Transverse colon (tissue), 4 donors: ENCODE measurements at regions not wholly inside any gene's neighbourhood (a gene's known extent, or its start where the extent isn't known, plus 50 kb on each side); places are given as distances from the start of the nearest gene placed in this dataset.

ENCODE experiments used
- DNase-seq: peaks from one replicate; pipeline ENCODE4 v3.0.0-alpha.2; 2019
- H3K27ac ChIP-seq, 4 donors: fragments of 200-600 bp; sonication (generic); 2 replicates each; pipeline ENCODE4 v1.5.1; 2016 to 2018; ENCODE audit warnings: inconsistent platforms in 4 of 4
- H3K27me3 ChIP-seq: fragments of 200-600 bp; sonication (generic); 2 replicates; pipeline ENCODE4 v1.5.1; 2017; ENCODE audit warnings: inconsistent platforms
- H3K36me3 ChIP-seq, 4 donors: fragments of 200-600 bp; sonication (generic); 2 replicates each; pipeline ENCODE4 v1.5.1; 2017 to 2019; ENCODE audit warnings: inconsistent platforms in 4 of 4
- H3K4me1 ChIP-seq, 4 donors: fragments of 200-600 bp; sonication (generic); 2 replicates each; pipeline ENCODE4 v1.5.1; 2017 to 2020; ENCODE audit warnings: inconsistent platforms in 4 of 4
- H3K4me3 ChIP-seq, 4 donors: fragments of 200-600 bp; sonication (generic); 1 replicate in 1 of 4; 2 replicates in 3 of 4; pipeline versions ENCODE4 v1.5.1 to v1.6.1; 2017 to 2019; ENCODE audit warnings: inconsistent platforms in 4 of 4
- H3K9me3 ChIP-seq, 2 donors: fragments of 200-600 bp; sonication (generic); 2 replicates each; pipeline ENCODE4 v1.5.1; 2017 to 2019; ENCODE audit warnings: inconsistent platforms in 2 of 2
- CTCF ChIP-seq, 5 experiments: fragments of 200-600 bp in 3 of 5; fragments of 450-650 bp in 2 of 5; sonication (generic) in 3 of 5; IDR thresholded peaks; 1 replicate in 2 of 5; 2 replicates in 3 of 5; pipeline ENCODE4 v1.5.1; 2016 to 2017; ENCODE audit warnings: antibody characterized with exemption in 5 of 5, inconsistent platforms in 3 of 5, mild to moderate bottlenecking in 2 of 5, moderate library complexity in 1 of 5
- EP300 ChIP-seq: sonication (generic); formaldehyde crosslinking; IDR thresholded peaks from one replicate; pipeline ENCODE4 v1.6.1; 2017; ENCODE audit warnings: antibody characterized with exemption, low read depth
- POLR2A ChIP-seq: fragments of 450-650 bp; IDR thresholded peaks from one replicate; pipeline ENCODE4 v1.6.1; 2016; ENCODE audit warnings: antibody characterized with exemption, mild to moderate bottlenecking, moderate library complexity
- POLR2AphosphoS5 ChIP-seq, 3 donors: sonication (generic); formaldehyde crosslinking; IDR thresholded peaks; one replicate each; pipeline ENCODE4 v1.6.1; 2016; ENCODE audit warnings: antibody characterized with exemption in 3 of 3
- WGBS, 2 donors: methylation state at CpG; one replicate each; pipeline ENCODE4 v1.1.5; 2018; ENCODE audit warnings: low coverage in 1 of 2; 5-methylcytosine and 5-hydroxymethylcytosine counted together
- in situ Hi-C, 4 donors: fragments of 200-750 bp; cut with MboI; loops; one replicate each; pipeline versions ENCODE4 v1.15.0 to v1.15.1; 2017; ENCODE audit warnings: low sequenced_read_pairs in 3 of 4, low pct_ligation_motif_present in 1 of 4, low pct_unique_long_range_greater_than_20kb in 1 of 4
- intact Hi-C: fragments of 100-400 bp; cut with DNase I; formaldehyde crosslinking; loops from one replicate; pipeline ENCODE4 v1.15.1; 2023; ENCODE audit warnings: low total_unique reads

DNA sequence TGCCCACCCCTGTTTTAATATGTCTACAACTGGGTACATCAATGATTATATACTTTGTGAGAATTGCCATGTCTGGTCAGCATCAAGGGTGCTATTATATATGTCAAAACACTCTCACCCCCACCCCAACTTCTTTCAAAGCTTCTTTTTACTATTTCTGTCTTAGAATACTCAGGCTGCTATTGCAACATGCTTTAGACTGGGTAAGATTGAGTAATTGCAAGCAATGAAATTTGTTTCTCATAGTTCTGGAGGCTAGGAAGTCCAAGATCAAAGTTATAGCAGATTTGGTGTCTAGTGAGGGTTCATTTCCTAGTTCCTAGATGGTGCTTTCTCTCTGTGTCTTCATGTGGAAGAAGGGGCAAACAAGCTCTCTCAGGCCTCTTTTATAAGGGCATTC lies 100.5 kb upstream of the KCNK1 start:
- TF ChIP-seq CTCF (IDR thresholded peaks at IDR 0.05) (no peak), EP300 (no peak), POLR2A (no peak), POLR2AphosphoS5 (IDR thresholded peaks at IDR 0.05) (no peak)
- intact Hi-C loops = no loop called here

DNA sequence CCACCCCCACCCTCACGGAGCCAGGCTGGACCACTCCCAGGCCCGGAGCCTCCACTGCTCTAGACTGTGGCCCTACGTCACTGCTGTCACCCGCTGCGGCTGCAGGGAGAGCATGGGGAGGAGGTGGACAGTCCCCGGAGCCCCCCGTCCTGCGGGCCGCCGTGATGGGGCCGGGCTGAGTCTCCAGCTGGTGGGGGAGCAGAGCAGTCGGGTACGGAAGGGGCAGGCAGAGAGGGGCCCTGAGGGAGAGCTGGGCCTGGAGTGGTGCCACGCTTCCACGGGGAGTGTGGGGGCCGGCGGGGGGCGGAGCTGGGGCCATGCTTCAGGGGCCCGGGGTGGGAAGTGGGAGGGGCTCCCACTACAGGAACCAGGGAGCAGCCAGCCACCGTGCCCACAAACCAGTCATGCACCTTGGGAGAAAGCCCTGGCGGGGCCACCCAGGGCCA lies 98.9 kb upstream of the KCNK1 start:
- 89% methylated on average over 19 of the region's 21 CpGs; no CpG with 5 or more reads in 1 of the 2 donors for WGBS, 2 donors
- Histone ChIP-seq H3K27ac (no peak overlapping the region), H3K27me3 (no peaks in the 10 kb centered on the region), H3K9me3 (no peaks in the 10 kb centered on the region), H3K4me1 (no peaks in the 10 kb centered on the region), H3K36me3 (no peaks in the 10 kb centered on the region), H3K4me3 (no peak overlapping the region)
- in situ Hi-C loops = no loop called here
- TF ChIP-seq POLR2AphosphoS5 (IDR thresholded peaks at IDR 0.05) (no peak), EP300 (no peak), CTCF (IDR thresholded peaks at IDR 0.05) (no peak), POLR2A (no peak)
- intact Hi-C loops = no loop called here
- DNase-seq = no peak

More for the DNA sequence above, 100.5 kb upstream of the KCNK1 start:
- no peaks in the 10 kb centered on the region for H3K36me3 ChIP-seq
- H3K9me3 ChIP-seq = no peaks in the 10 kb centered on the region
- no peak overlapping the region for H3K27ac ChIP-seq
- no peak for DNase-seq
- in situ Hi-C loops = no loop called here
- no peak overlapping the region for H3K4me3 ChIP-seq
- H3K27me3 ChIP-seq = no peaks in the 10 kb centered on the region
- no peaks in the 10 kb centered on the region for H3K4me1 ChIP-seq

GRCh38 chr1:233516732-233517131 lies 97.2 kb upstream of the KCNK1 start:
- WGBS, 2 donors = 71% methylated on average over 8 of the region's 9 CpGs; no CpG with 5 or more reads in 1 of the 2 donors
- Histone ChIP-seq H3K36me3 (no peaks in the 10 kb centered on the region), H3K27ac (no peak overlapping the region), H3K9me3 (no peaks in the 10 kb centered on the region), H3K4me1 (no peaks in the 10 kb centered on the region), H3K4me3 (no peak overlapping the region), H3K27me3 (no peaks in the 10 kb centered on the region)
- TF ChIP-seq EP300 = no peak
- TF ChIP-seq POLR2A = no peak
- no peak for TF ChIP-seq CTCF (IDR thresholded peaks at IDR 0.05)
- no peak for TF ChIP-seq POLR2AphosphoS5 (IDR thresholded peaks at IDR 0.05)
- DNase-seq = no peak
- in situ Hi-C loops = no loop called here
- intact Hi-C loops = no loop called here

GRCh38 chr1:233518344-233518743 lies 95.6 kb upstream of the KCNK1 start:
- intact Hi-C loops (no loop called here), in situ Hi-C loops (no loop called here)
- no peaks in the 10 kb centered on the region for H3K27me3 ChIP-seq
- no peaks in the 10 kb centered on the region for H3K4me1 ChIP-seq
- no peak overlapping the region for H3K4me3 ChIP-seq
- H3K36me3 ChIP-seq = no peaks in the 10 kb centered on the region
- H3K9me3 ChIP-seq = no peaks in the 10 kb centered on the region
- WGBS, 2 donors = 63 to 70% methylated on average over 3 of the region's 3 CpGs
- H3K27ac ChIP-seq = no peak overlapping the region
- peak; percentile 13 to 52 (median 43) for TF ChIP-seq CTCF (IDR thresholded peaks at IDR 0.05)
- no peak for TF ChIP-seq POLR2AphosphoS5 (IDR thresholded peaks at IDR 0.05)
- TF ChIP-seq EP300 = no peak
- DNase-seq = peak; percentile 22
